Activated T-cell treated with anti-CD3 and anti-CD28 coated beads, Interleukin-2, amount 50 U/mL, for 48 hours (primary cell): ENCODE measurements at regions not wholly inside any gene's neighbourhood (a gene's known extent, or its start where the extent isn't known, plus 50 kb on each side); places are given as distances from the start of the nearest gene placed in this dataset.
"Not testable (repeated sequence)": the region's sequence is repeated elsewhere in the genome, so short reads cannot be mapped to it uniquely, and the experiment has no call there.

Experiments used
- DNase-seq, 2 experiments: peaks; one replicate each; pipeline ENCODE4 v3.0.0-alpha.2; 2020

DNA sequence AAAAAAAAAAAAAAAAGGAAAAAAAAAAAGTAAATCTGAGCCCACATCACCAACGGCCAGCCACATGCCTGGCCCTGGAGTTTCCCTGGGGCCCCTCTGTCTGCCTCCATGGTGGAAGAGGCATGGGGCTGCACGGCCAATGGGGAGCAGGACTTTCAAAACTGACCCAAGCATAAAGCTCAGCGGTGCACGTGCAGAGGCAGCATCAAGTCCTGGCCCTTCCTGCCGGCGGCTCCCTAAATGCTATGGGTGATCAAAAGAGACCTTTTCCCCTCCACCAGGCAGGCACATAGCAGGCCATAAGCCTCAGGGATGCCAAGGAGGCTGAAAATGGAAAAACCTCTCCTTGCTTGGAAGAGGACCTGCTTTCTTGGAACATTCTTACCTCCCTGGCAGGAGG, 94.3 kb downstream of the OAT start:
- DNase-seq = no peak

DNA sequence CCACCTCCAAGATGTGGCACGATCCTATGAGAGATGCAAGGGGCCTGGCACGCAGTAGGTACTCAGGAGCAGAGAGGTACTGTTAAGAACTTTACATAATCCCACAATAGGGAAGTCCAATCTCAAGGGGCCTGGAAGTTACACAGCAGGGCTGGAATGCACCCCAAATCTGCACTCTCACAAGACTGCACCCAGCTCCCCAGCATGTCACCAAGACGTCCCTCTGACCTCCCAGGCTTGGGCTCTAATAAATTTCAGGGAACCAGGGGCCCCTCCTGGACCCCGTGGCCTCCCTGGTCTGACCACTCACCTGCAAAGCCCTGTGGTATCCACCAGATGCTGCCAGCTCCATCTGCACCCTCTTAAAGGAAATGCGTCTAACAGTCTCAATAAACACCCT, 94.9 kb downstream of the OAT start:
- DNase-seq = no peak

DNA sequence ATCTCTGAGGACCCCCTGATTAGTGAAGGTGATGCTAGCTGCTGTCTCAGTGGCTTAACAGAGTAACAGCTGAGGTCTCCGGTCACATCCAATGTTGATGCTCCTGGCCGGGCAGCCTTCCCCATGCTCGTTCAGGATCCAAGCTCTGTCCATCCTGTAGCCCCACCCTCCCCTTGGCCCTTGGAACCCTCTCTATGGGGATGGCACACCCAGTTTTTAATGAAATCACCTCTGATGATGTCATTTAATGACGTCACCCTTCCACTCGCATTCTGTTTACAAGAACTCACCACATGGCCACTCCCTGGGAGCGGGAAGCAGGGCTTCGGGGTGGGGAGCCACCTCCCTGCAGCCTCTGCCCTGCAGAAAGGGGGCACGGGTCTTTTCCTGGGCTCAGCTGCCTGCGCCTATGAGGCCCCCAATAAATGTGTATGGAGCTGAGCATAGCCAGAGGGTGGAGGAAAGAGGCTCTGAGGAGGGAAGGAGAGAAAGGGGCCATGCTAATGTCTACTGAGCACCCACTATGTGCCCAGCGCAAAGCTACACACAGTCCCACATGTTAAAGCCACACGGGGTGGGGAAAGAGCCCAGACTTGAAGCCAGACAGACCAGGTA, 95.5 kb downstream of the OAT start:
- DNase-seq = no peak

DNA sequence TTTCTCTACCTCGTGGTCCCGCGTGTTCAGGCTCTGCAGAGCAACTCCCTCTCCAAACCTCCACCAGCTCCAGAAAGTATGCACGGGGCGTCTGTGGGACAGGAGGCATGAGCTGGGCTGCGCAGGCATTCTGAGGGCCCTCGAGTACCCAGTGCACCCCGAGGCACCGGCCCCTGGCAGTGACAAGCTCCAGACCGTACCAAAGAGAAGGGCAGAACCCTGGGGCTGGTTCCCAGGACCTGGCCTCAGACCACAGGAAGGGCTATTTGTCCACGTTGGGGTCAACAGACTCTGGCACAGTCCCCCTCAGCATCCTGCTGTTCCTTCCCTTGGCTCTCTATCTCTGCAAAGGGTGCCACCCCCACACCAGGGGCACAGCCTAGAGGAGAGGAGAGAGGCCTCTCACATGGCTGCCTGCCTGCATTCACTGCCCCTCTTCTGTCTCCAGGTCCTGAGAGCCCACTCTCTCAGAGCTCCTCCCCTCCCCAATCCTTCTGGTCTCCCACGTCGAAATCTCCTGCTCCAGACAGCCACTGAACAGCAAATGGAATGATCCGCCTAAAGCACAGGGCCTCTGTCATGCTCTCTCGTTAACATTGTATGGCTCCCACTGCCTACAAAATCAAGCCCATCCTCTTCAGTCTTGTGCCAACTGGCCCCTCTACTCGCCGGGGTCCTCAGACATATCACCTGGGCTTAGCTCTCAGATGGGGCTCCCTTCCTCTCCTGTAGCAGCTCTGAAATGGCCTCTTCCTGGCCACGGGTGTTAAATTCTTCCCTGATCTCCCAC, 96.3 kb downstream of the OAT start:
- DNase-seq = no peak

DNA sequence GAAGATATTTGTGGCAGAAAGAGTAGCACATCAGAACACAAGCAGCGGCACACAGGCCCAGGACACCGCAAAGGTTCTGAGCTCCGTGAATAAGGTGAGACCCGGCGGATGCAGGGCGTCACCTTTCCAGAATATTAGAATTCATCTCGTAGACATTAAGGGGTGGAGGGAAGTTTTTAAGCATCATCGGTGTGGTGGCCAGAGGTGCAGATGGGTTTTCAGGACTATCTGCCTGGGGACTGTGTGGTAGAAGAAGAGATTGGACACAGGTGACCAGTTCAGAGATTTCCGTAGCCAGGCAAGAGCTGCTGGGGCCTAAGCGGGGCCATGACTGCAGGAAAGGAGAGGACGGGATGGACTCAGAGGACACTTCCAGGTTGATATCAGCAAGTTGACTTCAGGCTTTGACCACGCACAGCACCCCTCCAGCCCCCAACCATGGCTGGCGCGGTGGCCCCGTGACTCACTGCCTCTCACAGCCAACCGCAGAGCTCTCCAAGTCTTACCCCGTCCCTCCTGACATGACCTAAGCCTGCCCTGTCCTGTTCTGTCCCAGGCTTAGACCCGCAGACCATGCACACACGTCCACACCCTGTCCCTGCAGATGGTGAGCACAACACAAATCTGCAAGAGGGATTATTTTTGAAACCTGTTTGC, 97.2 kb downstream of the OAT start:
- no peak for DNase-seq

DNA sequence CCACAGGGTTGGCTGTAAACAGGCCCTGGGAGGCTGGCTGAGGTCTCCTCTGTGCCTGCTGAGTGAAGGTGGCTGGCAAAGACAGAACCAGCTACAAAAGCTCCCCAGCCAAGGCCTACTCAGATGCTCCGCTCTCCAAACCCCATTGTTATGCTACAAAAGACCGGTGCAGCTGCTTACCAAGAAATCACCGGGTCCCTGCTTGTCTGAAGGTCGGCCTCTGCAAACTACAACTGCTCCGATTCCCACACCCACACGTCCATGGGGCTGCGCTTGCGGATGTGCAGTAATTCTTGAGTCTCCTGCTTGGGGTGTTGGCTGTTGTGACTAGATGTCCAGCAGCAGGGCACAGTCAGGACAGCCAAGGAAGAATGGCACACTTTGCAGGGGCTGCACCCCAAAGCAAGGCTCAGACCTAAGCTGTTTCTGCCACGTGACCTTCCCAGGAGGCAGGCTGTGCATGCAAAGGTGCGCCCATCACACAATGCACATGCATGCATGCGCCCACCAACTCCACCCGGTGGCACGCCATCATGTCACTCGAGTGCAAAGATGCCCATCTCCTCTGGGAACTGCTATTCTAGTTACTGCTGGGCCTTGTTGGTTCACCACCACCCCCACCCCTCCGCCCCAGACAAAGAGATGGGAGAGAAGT, 97.8 kb downstream of the OAT start:
- DNase-seq = no peak

DNA sequence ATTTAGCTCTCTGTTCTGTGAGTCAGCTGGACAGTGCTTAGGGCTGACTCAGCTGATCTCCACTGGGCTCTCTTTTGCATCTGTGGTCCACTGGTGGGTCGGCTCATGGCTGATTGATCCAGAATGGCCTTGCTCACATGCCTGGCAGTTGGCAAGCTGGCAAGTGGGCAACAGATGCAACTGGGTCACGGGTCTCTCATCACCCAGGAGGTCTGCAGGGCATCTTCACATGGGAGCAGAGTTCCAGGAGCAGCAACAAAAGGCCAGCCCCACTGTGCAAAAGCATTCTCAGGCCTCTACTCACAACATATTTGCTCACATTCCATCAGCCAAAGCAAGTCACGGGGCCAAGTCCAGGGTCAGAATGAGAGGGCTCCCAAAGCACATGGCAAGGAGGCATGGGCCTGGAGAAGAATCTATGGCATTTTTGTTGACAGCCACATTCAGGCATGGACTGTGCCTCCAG, 98.8 kb downstream of the OAT start:
- no peak for DNase-seq

DNA sequence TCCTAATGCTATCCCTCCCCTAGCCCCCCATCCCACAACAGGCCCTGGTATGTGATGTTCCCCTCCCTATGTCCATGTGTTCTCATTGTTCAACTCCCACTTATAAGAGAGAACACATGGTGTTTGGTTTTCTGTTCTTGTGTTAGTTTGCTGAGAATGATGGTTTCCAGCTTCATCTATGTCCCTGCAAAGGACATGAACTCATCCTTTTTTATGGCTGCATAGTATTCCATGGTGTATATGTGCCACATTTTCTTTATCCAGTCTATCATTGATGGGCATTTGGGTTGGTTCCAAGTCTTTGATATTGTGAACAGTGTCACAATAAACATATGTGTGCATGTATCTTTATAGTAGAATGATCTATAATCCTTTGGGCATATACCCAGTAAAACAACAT, 99.2 kb downstream of the OAT start:
- not testable (repeated sequence) for DNase-seq

DNA sequence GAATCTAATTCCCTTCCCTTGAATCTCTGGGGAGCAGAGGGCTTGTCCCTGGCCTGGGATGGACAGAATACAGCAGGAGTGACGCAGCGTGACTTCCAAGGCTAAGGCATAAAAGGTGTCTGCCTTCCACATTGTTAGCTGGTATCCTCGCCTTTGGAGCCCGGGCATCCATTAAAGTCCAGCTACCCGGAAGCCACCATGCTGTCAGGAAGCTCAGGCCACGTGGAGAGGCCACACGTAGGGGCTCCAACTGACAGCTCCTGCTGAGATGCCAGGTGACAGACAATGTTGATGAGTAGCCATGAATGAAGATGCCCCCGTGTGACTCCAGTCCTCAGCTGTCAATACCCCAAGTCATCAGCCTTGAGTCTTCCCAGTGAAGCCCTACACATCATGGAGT, 99.9 kb downstream of the OAT start:
- no peak for DNase-seq

DNA sequence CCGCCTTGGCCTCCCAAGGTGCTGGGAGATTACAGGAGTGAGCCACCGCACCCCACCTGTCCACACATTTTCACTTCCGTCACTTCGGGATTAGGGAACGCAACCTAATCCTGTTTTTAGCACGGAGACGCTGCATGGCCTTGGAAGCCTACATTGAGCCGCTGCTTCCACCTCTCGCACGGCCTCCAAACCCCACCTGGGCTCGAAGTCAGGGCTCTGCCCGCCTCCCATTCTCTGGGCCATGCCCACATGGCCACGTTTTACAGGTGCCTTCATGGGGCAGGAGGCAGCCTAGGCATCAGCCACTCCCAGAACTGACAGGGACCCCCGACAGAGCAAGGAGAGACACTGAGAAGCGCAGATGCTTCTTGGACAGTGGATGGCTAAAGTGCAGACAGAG, 100.6 kb downstream of the OAT start:
- DNase-seq = no peak

DNA sequence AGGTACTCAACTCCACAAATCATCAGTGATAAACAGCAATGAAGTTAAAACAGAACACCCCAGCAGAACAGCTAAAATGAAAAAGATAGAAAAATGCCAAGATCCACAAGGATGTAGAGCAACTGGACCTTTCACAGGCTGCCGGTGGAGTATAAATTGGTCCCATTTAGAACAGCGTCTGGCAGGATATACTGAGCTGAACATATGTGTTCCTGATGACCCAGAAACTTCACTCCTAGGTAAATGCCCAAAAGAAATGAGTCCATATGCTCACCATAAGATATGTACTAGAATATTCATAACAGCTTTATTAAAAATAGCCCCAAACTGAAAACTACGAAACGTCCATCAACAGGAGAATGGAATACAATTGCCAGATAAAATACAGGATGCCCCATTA, 102.4 kb downstream of the OAT start:
- DNase-seq = no peak

DNA sequence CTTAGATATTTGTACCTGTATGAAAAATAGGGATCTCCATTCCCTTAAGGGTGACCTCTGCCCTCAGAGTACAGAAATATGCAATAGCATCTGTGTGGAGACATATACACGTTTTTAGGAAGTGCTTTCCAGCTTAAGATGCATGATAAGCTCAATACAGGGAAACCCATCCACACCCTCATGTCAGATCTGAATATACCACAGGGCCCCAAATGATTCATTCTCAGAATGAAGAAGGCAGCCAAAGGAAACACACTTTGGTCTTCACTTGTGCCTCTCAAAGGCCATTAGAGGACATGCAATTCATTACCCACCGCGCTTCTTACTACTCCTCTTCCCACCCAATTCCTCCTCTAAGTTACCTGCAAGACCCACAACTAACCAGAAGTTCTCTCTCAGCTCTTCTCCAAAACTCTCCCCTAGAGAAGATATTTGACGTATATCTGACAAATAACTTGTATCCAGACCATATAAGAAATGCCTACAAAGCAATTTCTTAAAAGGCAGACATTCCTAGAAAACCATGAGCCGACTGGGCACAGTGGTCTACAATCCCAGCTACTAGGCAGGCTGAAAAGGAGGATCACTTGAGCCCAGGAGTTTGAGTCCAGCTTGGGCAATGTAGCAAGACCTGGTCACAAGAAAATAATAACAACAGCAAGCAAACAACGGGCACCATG, 103.0 kb downstream of the OAT start:
- DNase-seq = no peak

DNA sequence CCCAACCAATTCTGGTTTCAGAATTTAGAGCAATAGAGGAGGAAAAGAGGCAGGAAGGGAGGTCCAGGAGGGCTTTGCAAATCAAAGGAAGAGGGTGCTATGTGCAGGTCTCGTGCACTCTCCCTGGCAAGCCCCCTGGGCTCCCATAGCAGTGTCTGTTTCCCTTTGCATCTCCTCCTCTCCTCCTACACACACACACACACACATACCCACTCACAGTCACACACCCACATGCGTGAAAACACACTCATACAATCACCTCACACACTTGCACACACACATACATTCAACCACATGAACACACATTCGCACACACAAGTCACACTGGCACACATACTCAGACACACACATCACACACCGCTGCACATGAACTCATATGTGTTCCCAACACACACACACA, 105.3 kb downstream of the OAT start:
- DNase-seq = no peak

DNA sequence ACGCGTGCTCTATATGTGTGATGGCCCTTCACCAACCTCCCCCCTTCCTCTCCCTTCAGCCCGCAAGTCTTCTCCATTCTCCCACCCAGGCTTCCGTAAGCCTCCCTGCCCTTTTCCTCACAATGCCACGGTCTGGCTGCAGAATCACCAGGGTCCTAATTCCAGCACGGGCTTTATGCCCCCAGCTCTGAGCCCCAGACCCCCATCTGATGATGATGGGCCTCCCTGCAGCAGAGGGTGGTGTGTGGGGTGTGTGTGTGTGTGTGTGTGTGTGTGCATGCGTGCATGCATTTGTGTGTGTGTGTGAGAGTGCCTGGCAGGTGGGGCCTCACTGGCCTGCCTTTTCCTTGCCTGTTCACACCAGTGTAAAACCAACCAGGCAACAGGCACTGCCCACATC, 109.9 kb downstream of the OAT start:
- DNase-seq = no peak

DNA sequence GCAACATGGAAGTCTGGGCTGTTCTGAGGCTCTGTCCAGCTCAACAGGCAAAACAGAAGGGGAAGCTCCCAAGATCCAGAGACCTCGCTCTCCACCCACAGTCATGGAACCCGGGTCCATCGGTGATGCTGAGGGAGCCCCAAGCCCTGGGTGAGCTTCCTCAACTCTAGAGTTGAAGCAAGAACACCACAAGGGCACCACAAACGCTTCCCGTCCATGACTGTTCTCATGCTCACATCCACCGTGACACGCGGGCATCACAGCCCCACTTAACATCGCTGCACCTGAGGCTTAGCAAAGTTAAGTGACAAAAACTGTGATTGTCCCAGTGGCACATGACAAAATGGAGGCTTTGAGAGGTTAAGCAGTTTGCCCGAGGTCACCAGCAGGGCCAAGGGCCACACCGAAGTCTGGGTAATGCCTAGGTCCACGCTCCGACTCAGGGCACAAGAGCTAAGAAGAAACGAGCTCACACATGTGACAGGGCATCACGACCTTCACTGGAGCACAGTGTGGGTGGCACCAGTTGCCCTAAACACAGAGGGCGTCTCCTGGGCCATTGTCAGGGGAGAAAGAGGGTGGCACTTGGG, 110.6 kb downstream of the OAT start:
- DNase-seq = no peak

DNA sequence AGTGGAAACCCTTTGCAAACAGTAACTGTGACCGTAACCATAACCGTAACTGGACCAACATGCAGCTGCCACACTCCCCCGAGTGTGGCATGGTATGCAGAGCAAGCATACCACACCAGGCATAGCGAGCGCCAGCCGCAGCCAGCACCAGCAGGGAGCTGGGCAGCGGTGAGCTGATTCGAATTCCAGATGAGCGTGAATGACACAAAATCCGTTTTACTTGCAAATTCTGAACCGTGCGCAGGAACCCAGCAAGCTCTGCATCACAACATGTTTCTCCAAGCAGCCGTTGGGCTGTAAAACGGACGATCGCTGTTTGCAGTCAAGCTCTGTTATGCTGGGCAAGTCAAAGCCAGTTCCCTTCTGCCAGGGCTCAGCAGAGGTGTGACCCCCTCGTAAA, 111.1 kb downstream of the OAT start:
- no peak for DNase-seq

DNA sequence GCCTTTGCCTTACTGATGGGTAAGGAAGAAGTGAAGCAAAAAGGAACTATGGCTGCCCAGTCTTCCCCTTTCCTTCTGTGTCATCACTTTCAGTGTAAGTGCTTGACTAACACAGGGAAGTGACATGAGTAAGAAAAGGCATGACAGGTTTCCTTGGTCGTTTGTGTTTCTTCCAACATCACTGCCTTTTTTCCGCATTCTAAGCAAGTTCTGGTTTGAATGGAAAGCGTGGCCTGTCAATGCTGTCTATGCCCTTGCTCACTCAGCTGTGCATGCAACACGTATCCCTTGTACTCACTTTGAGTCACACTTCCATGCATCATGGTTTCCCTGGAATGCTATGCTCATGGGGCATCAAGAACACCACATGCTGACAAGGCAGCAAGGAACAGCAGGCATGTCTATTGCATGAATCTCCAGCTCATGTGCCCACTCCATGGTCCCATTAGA, 111.8 kb downstream of the OAT start:
- DNase-seq = no peak

DNA sequence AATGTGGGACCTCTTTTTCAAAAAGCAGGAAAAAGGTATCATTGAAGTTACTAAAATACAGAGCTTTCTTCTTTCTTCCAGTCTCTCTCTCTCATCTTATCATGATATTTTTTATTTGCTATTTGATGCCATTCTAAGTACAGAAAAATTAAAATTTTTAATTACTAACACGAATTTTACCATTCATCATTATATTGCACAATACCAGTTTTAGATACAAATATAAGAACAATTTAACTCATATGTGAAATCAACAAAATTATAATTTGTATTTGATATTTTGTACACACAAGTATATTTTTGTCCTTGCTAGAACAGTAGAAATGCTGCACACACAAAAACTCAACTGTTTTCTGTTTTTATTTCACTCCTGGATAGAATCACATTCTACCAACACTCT, 112.2 kb downstream of the OAT start:
- DNase-seq = no peak

DNA sequence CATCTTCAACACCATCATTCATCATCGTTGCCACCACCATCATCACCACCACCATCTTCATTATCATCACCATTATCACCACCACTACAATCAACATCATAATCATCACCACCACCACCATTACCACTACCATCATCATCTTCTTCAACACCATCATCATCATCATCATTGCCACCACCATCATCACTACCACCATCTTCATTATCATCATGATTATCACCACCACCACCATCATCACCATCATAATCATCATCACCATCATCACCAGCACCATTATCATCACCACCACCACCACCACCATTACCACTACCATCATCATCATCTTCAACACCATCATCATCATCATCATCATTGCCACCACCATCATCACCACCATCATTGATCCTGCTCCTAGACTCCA, 112.7 kb downstream of the OAT start:
- DNase-seq = no peak

DNA sequence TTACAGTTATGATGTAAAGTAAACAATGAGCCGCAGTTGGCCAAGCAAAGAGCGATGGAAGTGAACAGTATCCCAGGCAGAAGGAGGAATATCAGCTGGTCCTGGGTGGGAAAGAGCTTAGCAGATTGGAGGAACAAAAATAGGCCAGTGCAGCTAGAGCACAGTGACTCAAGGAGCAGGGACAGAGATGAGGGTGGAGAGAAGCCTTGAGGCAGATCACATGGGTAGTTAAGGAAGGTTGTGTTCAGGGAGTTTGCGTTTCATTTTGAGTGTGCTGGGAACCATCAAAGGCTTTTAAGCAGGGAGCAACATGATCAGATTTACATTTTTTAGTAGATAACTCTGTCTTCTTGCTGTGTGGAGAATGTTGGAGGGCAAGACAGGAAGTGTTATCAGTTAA, 113.6 kb downstream of the OAT start:
- DNase-seq = no peak

DNA sequence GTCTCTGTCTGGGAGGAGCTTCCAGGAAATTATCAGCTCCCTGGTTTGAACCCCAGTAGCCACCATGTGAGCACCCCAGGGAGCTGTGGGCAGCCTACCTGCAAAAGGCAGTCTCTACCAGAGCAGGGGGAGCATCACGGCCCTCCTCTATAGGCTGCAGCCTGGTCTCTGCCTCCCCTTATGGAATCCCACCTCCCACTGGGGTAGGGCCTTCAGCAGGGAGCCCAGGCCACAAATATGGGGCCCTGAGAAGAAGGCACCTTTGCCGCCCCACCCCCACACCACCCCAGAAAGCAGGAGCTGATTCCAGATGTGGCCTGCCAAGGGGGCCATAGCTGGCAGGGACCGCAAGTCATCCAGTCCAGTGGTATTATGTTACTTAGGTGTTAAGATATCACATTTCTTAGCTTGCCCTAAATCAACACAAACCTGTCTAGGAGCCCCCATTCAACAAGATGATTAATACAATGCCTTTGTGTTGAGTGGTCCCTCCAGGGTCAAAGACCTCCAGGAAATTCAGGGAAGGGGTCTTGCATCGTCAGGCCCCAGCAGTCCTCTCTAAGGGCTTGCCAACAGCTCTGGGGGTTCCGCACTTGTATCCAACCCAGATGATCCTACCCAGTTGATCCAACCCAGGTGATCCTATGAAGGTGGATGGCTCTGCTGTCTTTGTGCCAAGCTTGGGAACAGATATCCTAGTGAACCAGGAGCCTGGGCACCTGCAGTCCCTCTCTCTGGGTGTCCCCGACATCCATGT, 114.9 kb downstream of the OAT start:
- no peak for DNase-seq

DNA sequence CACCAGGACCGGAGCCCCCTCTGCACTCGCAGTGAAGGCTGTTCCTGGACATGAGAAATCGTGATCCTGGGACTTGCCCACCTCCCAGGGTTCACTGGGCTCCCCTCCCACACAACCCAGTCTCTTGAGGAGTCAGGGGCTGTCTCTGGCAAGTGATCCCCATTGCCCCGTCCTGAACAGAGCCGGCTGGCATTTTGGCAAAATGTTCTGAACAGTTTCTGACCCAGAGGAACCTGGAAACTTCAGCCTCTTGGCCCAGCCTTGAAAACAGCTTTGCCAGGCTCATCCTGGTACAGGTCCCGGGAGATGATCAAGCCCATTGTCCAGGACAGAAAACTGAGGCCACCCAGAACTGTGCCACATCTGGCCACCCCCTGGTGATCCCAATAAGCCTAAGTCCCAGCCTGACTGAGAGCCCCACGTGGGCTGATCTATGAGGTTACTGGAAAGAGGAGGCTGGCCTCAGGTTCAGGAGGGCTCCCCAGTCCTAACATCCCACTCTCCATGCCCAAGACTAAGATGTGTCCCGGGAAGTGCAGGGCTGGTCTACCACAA, 115.7 kb downstream of the OAT start:
- DNase-seq = no peak
